ENCODE measurements at regions not wholly inside any gene's neighbourhood (a gene's known extent, or its start where the extent isn't known, plus 50 kb on each side); places are given as distances from the start of the nearest gene placed in this dataset.

- Histone ChIP-seq H3K18ac (ENCODE audit: extremely low read depth, low read length) (no peak overlapping the region), H3K4me2 (ENCODE audit: insufficient read depth in 1 of 2, low read depth in 2 of 2, low read length in 2 of 2) (no peak overlapping the region), H4K8ac (ENCODE audit: extremely low read depth, insufficient read depth, low read length) (no peak overlapping the region), H3K23ac (ENCODE audit: insufficient read length) (no peak overlapping the region), H3K36me3 (ENCODE audit: control insufficient read depth in 2 of 4, insufficient read depth in 4 of 4, low read length in 3 of 4) (no peaks in the 10 kb centered on the region), H2AK5ac (ENCODE audit: low read depth, low read length) (no peak overlapping the region), H3K79me2 (ENCODE audit: control insufficient read depth in 1 of 2, insufficient read depth in 2 of 2, low read length in 2 of 2) (no peaks in the 10 kb centered on the region), H3K27me3 (replicated peaks in 1 of 4; ENCODE audit: control insufficient read depth in 3 of 4, extremely low read depth in 1 of 4, insufficient read depth in 3 of 4, low read length in 3 of 4) (no peaks in the 10 kb centered on the region), H3K27ac (ENCODE audit: low read depth, low read length) (no peak overlapping the region), H2BK5ac (ENCODE audit: low read depth, low read length) (peak overlapping the region; percentile 44; the same call in 1 of the 2 replicates), H4K5ac (ENCODE audit: insufficient read length, low read depth, low read length) (no peak overlapping the region), H3K56ac (replicated peaks; ENCODE audit: insufficient read length, low read depth, low read length) (no peak overlapping the region), H2AFZ (ENCODE audit: low read length) (peak overlapping the region; percentile 79), H4K91ac (replicated peaks; ENCODE audit: insufficient read length, low read length) (no peak overlapping the region), H2BK15ac (ENCODE audit: low read length) (no peak overlapping the region), H3K4me3 (ENCODE audit: extremely low read depth in 1 of 4, insufficient read depth in 2 of 4, low read depth in 3 of 4, low read length in 4 of 4) (no peak overlapping the region), H2BK12ac (ENCODE audit: low read depth, low read length) (no peak overlapping the region), H3K23me2 (ENCODE audit: low read depth, low read length) (no peaks in the 10 kb centered on the region), H3K9me3 (ENCODE audit: insufficient read depth in 2 of 2, low read depth in 1 of 2, low read length in 1 of 2) (no peaks in the 10 kb centered on the region), H4K20me1 (replicated peaks in 1 of 2; ENCODE audit: control insufficient read depth in 1 of 2, insufficient read depth in 2 of 2, low read length in 2 of 2) (no peaks in the 10 kb centered on the region), H3K9ac (replicated peaks in 1 of 4; ENCODE audit: extremely low read depth in 1 of 4, low read depth in 3 of 4, low read length in 3 of 4) (no peak overlapping the region), H2BK120ac (replicated peaks; ENCODE audit: low read depth, low read length) (no peak overlapping the region), H3K4ac (replicated peaks; ENCODE audit: insufficient read length, low read depth, low read length) (no peak overlapping the region), H3K4me1 (replicated peaks in 1 of 4; ENCODE audit: control insufficient read depth in 3 of 4, insufficient read depth in 4 of 4, low read length in 3 of 4) (peaks cover 0 to 4% (median 0%) of the 10 kb centered on the region in 4 experiments; a peak in 1 of 7 replicates), H2BK20ac (ENCODE audit: low read length) (no peak overlapping the region), H3K14ac (ENCODE audit: insufficient read length) (no peak overlapping the region), H3K79me1 (ENCODE audit: low read depth, low read length) (no peaks in the 10 kb centered on the region)
- DNase-seq (ENCODE audit: low read depth in 1 of 2, low spot score in 2 of 2) (no peak), FAIRE-seq (no peak)
- ChIA-PET CTCF (ENCODE audit: partially characterized antibody) (no interaction called here), POLR2A (ENCODE audit: partially characterized antibody) (interaction anchor here (1.9 kb wide), 1 partner anchor 11 kb away, joined by 4 read pairs; no protein-coding TSS in a partner anchor)
- TF ChIP-seq FOSL1 (IDR thresholded peaks at IDR 0.05; ENCODE audit: insufficient read depth, low read depth, low read length) (no peak), RAD21 (IDR thresholded peaks at IDR 0.05 in 1 of 2, conservative IDR thresholded peaks at IDR 0.05 in 1 of 2; ENCODE audit: low read depth in 2 of 2, low read length in 2 of 2) (no peak), SP1 (IDR thresholded peaks at IDR 0.05; ENCODE audit: low read depth, low read length) (no peak), SP2 (IDR thresholded peaks at IDR 0.05; ENCODE audit: low read length) (no peak), KDM5A (IDR thresholded peaks at IDR 0.05; ENCODE audit: low read length) (no peak), HDAC2 (IDR thresholded peaks at IDR 0.05; ENCODE audit: borderline replicate concordance in 1 of 2, low read depth in 2 of 2, low read length in 2 of 2) (no peak), JUND (IDR thresholded peaks at IDR 0.05; ENCODE audit: low read length) (no peak), TAF7 (optimal IDR thresholded peaks at IDR 0.05; ENCODE audit: borderline replicate concordance, low read depth, low read length) (no peak), POLR2A (IDR thresholded peaks at IDR 0.05; ENCODE audit: control extremely low read depth in 1 of 2, low read depth in 2 of 2, low read length in 2 of 2) (no peak)
- WGBS, 2 experiments (ENCODE audit: extremely low coverage in 1 of 2, insufficient coverage in 1 of 2, insufficient read length in 1 of 2, insufficient replicate concordance in 2 of 2, low coverage in 1 of 2, low lambda C conversion rate in 2 of 2, missing lambda C conversion rate in 1 of 2) = 50% methylated on average over 4 of the region's 4 CpGs; no CpG with 5 or more reads in 1 of the 2 experiments
These were observed 82.9 kb upstream of the NHS start for GRCh38 chrX:17292111-17292527.

Measured in H1 (cell line).